Right lobe of liver (tissue), 4 donors: ENCODE measurements at regions not wholly inside any gene's neighbourhood (a gene's known extent, or its start where the extent isn't known, plus 50 kb on each side); places are given as distances from the start of the nearest gene placed in this dataset.

ENCODE experiments used
- POLR2A ChIP-seq: fragments of 450-650 bp; IDR thresholded peaks from one replicate; pipeline ENCODE4 v1.6.1; 2017; ENCODE audit warnings: antibody characterized with exemption, mild to moderate bottlenecking
- TF ChIP-seq, protein P1 (sequence below), 4 donors: fragments of 200-600 bp in 3 of 4; fragments of 450-650 bp in 1 of 4; IDR thresholded peaks; one replicate each; pipeline versions ENCODE4 v1.5.1 to v1.8.0; 2016 to 2022; ENCODE audit warnings: antibody characterized with exemption in 4 of 4, mild to moderate bottlenecking in 2 of 4
- donor health status: DM: no; HTN: no; CAD: no.
- donor health status: DM: no; HTN: no; CAD: no.
- donor health status: DM: no; HTN: yes; CAD: no.

DNA sequence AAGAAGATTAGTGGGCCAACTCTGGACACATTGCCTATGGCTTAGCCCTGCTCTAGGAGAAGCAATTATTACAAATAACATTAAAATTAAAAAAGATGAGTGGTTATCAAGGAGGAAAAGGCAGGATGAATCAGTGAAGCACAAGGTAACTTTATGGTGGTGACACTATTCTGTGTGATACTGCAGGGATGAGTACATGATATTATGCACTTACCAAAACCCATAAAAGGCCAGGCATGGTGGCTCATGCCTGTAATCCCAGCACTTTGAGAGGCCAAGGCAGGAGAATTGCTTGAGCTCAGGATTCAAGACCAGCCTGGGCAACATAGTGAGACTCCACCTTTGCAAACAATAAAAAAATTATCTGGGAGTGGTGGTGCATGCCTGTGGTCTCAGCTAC is 344.3 kb upstream of the CDIN1 start:
- no peak for TF ChIP-seq POLR2A
- TF ChIP-seq, protein P1, sequence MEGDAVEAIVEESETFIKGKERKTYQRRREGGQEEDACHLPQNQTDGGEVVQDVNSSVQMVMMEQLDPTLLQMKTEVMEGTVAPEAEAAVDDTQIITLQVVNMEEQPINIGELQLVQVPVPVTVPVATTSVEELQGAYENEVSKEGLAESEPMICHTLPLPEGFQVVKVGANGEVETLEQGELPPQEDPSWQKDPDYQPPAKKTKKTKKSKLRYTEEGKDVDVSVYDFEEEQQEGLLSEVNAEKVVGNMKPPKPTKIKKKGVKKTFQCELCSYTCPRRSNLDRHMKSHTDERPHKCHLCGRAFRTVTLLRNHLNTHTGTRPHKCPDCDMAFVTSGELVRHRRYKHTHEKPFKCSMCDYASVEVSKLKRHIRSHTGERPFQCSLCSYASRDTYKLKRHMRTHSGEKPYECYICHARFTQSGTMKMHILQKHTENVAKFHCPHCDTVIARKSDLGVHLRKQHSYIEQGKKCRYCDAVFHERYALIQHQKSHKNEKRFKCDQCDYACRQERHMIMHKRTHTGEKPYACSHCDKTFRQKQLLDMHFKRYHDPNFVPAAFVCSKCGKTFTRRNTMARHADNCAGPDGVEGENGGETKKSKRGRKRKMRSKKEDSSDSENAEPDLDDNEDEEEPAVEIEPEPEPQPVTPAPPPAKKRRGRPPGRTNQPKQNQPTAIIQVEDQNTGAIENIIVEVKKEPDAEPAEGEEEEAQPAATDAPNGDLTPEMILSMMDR (IDR thresholded peaks at IDR 0.05), result no peak
